ENCODE measurements at regions not wholly inside any gene's neighbourhood (a gene's known extent, or its start where the extent isn't known, plus 50 kb on each side); places are given as distances from the start of the nearest gene placed in this dataset.

- TF ChIP-seq CTCF (IDR thresholded peaks at IDR 0.05) = no peak
- no peak for TF ChIP-seq EP300 (IDR thresholded peaks at IDR 0.05)
- no peak for TF ChIP-seq POLR2A (IDR thresholded peaks at IDR 0.05)
These were observed 537.6 kb downstream of the BRD1 start for GRCh38 chr22:49289822-49290679.
